Liver (tissue), 3 donors: ENCODE measurements at regions not wholly inside any gene's neighbourhood (a gene's known extent, or its start where the extent isn't known, plus 50 kb on each side); places are given as distances from the start of the nearest gene placed in this dataset.

ENCODE experiments used
- EGR1 ChIP-seq, 2 donors: IDR thresholded peaks; 2 replicates each; pipeline ENCODE4 v1.6.1; 2016 to 2018; ENCODE audit warnings: antibody characterized with exemption in 2 of 2, low read depth in 2 of 2
- FOXA1 ChIP-seq: IDR thresholded peaks from 2 replicates; pipeline ENCODE4 v1.6.1; 2016; ENCODE audit warnings: antibody characterized with exemption
- FOXA2 ChIP-seq: IDR thresholded peaks from 2 replicates; pipeline ENCODE4 v1.6.1; 2016; ENCODE audit warnings: antibody characterized with exemption
- GABPA ChIP-seq, 2 donors: IDR thresholded peaks in 1 of 2; conservative IDR thresholded peaks in 1 of 2; 2 replicates each; pipeline ENCODE4 v1.6.1; 2016; ENCODE audit warnings: antibody characterized with exemption in 2 of 2, mild to moderate bottlenecking in 1 of 2, moderate library complexity in 1 of 2
- JUND ChIP-seq, 2 donors: IDR thresholded peaks; 2 replicates each; pipeline ENCODE4 v1.6.1; 2016; ENCODE audit warnings: antibody characterized with exemption in 2 of 2
- NR2F2 ChIP-seq: IDR thresholded peaks from 2 replicates; pipeline ENCODE4 v1.6.1; 2016; ENCODE audit warnings: antibody characterized with exemption
- RAD21 ChIP-seq, 2 donors: IDR thresholded peaks; 2 replicates each; pipeline ENCODE4 v1.6.1; 2016; ENCODE audit warnings: antibody characterized with exemption in 2 of 2, mild to moderate bottlenecking in 2 of 2
- SP1 ChIP-seq: IDR thresholded peaks from 2 replicates; pipeline ENCODE4 v1.6.1; 2018; ENCODE audit warnings: antibody characterized with exemption, mild to moderate bottlenecking
- TAF1 ChIP-seq: conservative IDR thresholded peaks from 2 replicates; pipeline ENCODE4 v1.6.1; 2016; ENCODE audit warnings: antibody characterized with exemption, mild to moderate bottlenecking
- TF ChIP-seq, protein P1 (sequence below): fragments of 150-350 bp; IDR thresholded peaks from 2 replicates; pipeline ENCODE4 v1.5.1; 2017; ENCODE audit warnings: improper control_type of control experiment, low read depth, low read length; ENCODE audit not compliant: missing input control
- TF ChIP-seq, protein P2 (sequence below): IDR thresholded peaks from 2 replicates; pipeline ENCODE4 v1.6.1; 2016; ENCODE audit warnings: antibody characterized with exemption
- TF ChIP-seq, protein P3 (sequence below): IDR thresholded peaks from 2 replicates; pipeline ENCODE4 v1.6.1; 2016; ENCODE audit warnings: antibody characterized with exemption
- TF ChIP-seq, protein P4 (sequence below): IDR thresholded peaks from 2 replicates; pipeline ENCODE4 v1.6.1; 2016; ENCODE audit warnings: antibody characterized with exemption
- TF ChIP-seq, protein P5 (sequence below): IDR thresholded peaks from 2 replicates; pipeline ENCODE4 v1.6.1; 2016; ENCODE audit warnings: antibody characterized with exemption, mild to moderate bottlenecking
- donor health status: healthy.
- donor health status: healthy.

DNA sequence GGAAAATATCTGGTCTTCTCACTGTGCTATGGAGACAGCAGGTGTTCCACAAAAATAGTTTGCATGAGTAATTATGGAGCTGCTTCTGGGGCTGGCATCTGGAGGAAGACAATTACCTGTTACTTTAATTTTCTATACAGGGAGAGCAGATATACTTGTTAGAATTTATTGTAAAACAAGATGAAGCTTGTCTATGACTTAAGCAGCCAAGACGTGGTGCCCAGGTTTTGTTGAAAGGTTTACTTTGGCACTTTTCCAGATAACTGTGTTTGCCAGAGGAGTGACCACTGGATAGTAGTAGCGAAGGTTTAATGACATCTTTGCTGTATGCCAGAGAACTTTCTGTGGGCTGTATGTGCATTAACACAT lies 134.5 kb upstream of the KL start:
- TF ChIP-seq, protein P1, sequence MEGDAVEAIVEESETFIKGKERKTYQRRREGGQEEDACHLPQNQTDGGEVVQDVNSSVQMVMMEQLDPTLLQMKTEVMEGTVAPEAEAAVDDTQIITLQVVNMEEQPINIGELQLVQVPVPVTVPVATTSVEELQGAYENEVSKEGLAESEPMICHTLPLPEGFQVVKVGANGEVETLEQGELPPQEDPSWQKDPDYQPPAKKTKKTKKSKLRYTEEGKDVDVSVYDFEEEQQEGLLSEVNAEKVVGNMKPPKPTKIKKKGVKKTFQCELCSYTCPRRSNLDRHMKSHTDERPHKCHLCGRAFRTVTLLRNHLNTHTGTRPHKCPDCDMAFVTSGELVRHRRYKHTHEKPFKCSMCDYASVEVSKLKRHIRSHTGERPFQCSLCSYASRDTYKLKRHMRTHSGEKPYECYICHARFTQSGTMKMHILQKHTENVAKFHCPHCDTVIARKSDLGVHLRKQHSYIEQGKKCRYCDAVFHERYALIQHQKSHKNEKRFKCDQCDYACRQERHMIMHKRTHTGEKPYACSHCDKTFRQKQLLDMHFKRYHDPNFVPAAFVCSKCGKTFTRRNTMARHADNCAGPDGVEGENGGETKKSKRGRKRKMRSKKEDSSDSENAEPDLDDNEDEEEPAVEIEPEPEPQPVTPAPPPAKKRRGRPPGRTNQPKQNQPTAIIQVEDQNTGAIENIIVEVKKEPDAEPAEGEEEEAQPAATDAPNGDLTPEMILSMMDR = no peak
- TF ChIP-seq, protein P2, sequence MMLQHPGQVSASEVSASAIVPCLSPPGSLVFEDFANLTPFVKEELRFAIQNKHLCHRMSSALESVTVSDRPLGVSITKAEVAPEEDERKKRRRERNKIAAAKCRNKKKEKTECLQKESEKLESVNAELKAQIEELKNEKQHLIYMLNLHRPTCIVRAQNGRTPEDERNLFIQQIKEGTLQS = no peak
- TF ChIP-seq EGR1 (IDR thresholded peaks at IDR 0.05; ENCODE audit: low read depth in 2 of 2) = no peak
- no peak for TF ChIP-seq RAD21 (IDR thresholded peaks at IDR 0.05)
- no peak for TF ChIP-seq JUND (IDR thresholded peaks at IDR 0.05)
- TF ChIP-seq FOXA1 = no peak
- TF ChIP-seq TAF1 = no peak
- no peak for TF ChIP-seq GABPA (IDR thresholded peaks at IDR 0.05 in 1 of 2, conservative IDR thresholded peaks at IDR 0.05 in 1 of 2)
- no peak for TF ChIP-seq SP1
- TF ChIP-seq, protein P3, sequence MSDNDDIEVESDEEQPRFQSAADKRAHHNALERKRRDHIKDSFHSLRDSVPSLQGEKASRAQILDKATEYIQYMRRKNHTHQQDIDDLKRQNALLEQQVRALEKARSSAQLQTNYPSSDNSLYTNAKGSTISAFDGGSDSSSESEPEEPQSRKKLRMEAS = no peak
- TF ChIP-seq, protein P4, sequence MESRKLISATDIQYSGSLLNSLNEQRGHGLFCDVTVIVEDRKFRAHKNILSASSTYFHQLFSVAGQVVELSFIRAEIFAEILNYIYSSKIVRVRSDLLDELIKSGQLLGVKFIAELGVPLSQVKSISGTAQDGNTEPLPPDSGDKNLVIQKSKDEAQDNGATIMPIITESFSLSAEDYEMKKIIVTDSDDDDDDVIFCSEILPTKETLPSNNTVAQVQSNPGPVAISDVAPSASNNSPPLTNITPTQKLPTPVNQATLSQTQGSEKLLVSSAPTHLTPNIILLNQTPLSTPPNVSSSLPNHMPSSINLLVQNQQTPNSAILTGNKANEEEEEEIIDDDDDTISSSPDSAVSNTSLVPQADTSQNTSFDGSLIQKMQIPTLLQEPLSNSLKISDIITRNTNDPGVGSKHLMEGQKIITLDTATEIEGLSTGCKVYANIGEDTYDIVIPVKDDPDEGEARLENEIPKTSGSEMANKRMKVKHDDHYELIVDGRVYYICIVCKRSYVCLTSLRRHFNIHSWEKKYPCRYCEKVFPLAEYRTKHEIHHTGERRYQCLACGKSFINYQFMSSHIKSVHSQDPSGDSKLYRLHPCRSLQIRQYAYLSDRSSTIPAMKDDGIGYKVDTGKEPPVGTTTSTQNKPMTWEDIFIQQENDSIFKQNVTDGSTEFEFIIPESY = no peak
- TF ChIP-seq, protein P5, sequence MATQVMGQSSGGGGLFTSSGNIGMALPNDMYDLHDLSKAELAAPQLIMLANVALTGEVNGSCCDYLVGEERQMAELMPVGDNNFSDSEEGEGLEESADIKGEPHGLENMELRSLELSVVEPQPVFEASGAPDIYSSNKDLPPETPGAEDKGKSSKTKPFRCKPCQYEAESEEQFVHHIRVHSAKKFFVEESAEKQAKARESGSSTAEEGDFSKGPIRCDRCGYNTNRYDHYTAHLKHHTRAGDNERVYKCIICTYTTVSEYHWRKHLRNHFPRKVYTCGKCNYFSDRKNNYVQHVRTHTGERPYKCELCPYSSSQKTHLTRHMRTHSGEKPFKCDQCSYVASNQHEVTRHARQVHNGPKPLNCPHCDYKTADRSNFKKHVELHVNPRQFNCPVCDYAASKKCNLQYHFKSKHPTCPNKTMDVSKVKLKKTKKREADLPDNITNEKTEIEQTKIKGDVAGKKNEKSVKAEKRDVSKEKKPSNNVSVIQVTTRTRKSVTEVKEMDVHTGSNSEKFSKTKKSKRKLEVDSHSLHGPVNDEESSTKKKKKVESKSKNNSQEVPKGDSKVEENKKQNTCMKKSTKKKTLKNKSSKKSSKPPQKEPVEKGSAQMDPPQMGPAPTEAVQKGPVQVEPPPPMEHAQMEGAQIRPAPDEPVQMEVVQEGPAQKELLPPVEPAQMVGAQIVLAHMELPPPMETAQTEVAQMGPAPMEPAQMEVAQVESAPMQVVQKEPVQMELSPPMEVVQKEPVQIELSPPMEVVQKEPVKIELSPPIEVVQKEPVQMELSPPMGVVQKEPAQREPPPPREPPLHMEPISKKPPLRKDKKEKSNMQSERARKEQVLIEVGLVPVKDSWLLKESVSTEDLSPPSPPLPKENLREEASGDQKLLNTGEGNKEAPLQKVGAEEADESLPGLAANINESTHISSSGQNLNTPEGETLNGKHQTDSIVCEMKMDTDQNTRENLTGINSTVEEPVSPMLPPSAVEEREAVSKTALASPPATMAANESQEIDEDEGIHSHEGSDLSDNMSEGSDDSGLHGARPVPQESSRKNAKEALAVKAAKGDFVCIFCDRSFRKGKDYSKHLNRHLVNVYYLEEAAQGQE = no peak
- TF ChIP-seq NR2F2 = no peak
- no peak for TF ChIP-seq FOXA2
